ENCODE measurements at regions not wholly inside any gene's neighbourhood (a gene's known extent, or its start where the extent isn't known, plus 50 kb on each side); places are given as distances from the start of the nearest gene placed in this dataset.

- TF ChIP-seq, protein P1, sequence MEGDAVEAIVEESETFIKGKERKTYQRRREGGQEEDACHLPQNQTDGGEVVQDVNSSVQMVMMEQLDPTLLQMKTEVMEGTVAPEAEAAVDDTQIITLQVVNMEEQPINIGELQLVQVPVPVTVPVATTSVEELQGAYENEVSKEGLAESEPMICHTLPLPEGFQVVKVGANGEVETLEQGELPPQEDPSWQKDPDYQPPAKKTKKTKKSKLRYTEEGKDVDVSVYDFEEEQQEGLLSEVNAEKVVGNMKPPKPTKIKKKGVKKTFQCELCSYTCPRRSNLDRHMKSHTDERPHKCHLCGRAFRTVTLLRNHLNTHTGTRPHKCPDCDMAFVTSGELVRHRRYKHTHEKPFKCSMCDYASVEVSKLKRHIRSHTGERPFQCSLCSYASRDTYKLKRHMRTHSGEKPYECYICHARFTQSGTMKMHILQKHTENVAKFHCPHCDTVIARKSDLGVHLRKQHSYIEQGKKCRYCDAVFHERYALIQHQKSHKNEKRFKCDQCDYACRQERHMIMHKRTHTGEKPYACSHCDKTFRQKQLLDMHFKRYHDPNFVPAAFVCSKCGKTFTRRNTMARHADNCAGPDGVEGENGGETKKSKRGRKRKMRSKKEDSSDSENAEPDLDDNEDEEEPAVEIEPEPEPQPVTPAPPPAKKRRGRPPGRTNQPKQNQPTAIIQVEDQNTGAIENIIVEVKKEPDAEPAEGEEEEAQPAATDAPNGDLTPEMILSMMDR (conservative IDR thresholded peaks at IDR 0.05), result no peak
- no peak overlapping the region for H3K27ac ChIP-seq
Observed at GRCh38 chr2:126766295-126766968, 110.5 kb downstream of the GYPC start.

GRCh38 chr2:126766969-126767296 lies 111.0 kb downstream of the GYPC start:
- TF ChIP-seq, protein P1 (conservative IDR thresholded peaks at IDR 0.05), result no peak

DNA sequence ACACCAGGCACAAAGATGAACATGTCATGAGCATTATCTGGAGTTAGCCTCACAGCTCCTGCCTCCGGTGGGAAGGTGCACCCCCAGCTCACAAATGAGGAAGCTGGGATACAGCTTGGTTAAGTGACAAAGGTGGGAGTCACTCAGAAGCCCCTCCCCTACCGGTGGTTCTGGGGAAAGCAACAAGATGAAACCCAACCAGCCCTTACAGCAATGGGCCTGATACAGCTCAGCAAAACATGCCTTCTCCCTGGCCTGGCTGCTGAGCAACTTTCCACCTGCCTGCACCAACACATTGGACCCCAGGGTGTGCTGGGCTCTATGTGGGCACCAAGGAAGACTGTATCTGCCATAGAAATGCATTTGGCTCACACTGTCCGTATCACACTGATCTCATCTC lies 113.2 kb downstream of the GYPC start:
- TF ChIP-seq, protein P1 (conservative IDR thresholded peaks at IDR 0.05), result no peak
- H3K27ac ChIP-seq, result no peak overlapping the region

More at GRCh38 chr2:126766969-126767296, 111.0 kb downstream of the GYPC start:
- no peak overlapping the region for H3K27ac ChIP-seq

- TF ChIP-seq, protein P1 (conservative IDR thresholded peaks at IDR 0.05), result no peak
- H3K27ac ChIP-seq, result no peak overlapping the region
Observed at GRCh38 chr2:126770466-126770865, 114.5 kb downstream of the GYPC start.

GRCh38 chr2:126771094-126771493 lies 115.1 kb downstream of the GYPC start:
- TF ChIP-seq, protein P1 (conservative IDR thresholded peaks at IDR 0.05), result no peak
- no peak overlapping the region for H3K27ac ChIP-seq

GRCh38 chr2:126771501-126772195 lies 115.7 kb downstream of the GYPC start:
- TF ChIP-seq, protein P1 (conservative IDR thresholded peaks at IDR 0.05), result no peak
- no peak overlapping the region for H3K27ac ChIP-seq

GRCh38 chr2:126774290-126774689 lies 118.3 kb downstream of the GYPC start:
- H3K27ac ChIP-seq, result no peak overlapping the region
- TF ChIP-seq, protein P1 (conservative IDR thresholded peaks at IDR 0.05), result no peak

All from VCaP (cell line).